ENCODE measurements at regions not wholly inside any gene's neighbourhood (a gene's known extent, or its start where the extent isn't known, plus 50 kb on each side); places are given as distances from the start of the nearest gene placed in this dataset.
A peak's percentile ranks its signal among the peaks of the same experiment; 100 is the strongest.

DNA sequence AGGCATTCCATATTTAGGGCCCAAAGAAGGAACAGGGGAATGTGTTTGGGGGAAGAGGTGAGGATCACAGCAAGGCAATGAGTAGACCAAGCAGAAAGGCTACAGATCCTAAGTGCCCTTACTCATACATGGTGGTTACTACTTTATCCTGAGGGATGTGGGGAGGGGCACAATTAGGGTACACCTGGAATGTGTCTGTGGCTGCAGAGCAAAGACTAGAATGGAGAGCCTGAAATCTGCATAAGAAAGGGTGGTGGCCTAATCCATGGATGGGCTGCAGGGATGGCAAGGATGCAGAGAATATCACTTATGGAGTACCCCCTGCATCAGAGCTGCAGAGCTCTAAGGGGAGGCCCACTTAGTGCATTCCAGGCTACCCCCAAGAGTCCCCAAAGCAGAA lies 352.6 kb upstream of the TRPC7 start (continued):
- TF ChIP-seq, protein P1, sequence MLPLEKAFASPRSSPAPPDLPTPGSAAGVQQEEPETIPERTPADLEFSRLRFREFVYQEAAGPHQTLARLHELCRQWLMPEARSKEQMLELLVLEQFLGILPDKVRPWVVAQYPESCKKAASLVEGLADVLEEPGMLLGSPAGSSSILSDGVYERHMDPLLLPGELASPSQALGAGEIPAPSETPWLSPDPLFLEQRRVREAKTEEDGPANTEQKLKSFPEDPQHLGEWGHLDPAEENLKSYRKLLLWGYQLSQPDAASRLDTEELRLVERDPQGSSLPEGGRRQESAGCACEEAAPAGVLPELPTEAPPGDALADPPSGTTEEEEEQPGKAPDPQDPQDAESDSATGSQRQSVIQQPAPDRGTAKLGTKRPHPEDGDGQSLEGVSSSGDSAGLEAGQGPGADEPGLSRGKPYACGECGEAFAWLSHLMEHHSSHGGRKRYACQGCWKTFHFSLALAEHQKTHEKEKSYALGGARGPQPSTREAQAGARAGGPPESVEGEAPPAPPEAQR (tag by site-specific recombination; IDR thresholded peaks at IDR 0.05), result no peak
- TF ChIP-seq INSM2 (tag by site-specific recombination; IDR thresholded peaks at IDR 0.05), result no peak
- TF ChIP-seq GLIS1 (tag by site-specific recombination; IDR thresholded peaks at IDR 0.05), result no peak
- TF ChIP-seq ZNF707 (tag by site-specific recombination; IDR thresholded peaks at IDR 0.05), result no peak
- no peak for TF ChIP-seq ZSCAN16 (tag by site-specific recombination; IDR thresholded peaks at IDR 0.05)
- TF ChIP-seq, protein P2, sequence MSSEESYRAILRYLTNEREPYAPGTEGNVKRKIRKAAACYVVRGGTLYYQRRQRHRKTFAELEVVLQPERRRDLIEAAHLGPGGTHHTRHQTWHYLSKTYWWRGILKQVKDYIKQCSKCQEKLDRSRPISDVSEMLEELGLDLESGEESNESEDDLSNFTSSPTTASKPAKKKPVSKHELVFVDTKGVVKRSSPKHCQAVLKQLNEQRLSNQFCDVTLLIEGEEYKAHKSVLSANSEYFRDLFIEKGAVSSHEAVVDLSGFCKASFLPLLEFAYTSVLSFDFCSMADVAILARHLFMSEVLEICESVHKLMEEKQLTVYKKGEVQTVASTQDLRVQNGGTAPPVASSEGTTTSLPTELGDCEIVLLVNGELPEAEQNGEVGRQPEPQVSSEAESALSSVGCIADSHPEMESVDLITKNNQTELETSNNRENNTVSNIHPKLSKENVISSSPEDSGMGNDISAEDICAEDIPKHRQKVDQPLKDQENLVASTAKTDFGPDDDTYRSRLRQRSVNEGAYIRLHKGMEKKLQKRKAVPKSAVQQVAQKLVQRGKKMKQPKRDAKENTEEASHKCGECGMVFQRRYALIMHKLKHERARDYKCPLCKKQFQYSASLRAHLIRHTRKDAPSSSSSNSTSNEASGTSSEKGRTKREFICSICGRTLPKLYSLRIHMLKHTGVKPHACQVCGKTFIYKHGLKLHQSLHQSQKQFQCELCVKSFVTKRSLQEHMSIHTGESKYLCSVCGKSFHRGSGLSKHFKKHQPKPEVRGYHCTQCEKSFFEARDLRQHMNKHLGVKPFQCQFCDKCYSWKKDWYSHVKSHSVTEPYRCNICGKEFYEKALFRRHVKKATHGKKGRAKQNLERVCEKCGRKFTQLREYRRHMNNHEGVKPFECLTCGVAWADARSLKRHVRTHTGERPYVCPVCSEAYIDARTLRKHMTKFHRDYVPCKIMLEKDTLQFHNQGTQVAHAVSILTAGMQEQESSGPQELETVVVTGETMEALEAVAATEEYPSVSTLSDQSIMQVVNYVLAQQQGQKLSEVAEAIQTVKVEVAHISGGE (tag by site-specific recombination; conservative IDR thresholded peaks at IDR 0.05; ENCODE audit: low read depth), result no peak
- TF ChIP-seq, protein P3, sequence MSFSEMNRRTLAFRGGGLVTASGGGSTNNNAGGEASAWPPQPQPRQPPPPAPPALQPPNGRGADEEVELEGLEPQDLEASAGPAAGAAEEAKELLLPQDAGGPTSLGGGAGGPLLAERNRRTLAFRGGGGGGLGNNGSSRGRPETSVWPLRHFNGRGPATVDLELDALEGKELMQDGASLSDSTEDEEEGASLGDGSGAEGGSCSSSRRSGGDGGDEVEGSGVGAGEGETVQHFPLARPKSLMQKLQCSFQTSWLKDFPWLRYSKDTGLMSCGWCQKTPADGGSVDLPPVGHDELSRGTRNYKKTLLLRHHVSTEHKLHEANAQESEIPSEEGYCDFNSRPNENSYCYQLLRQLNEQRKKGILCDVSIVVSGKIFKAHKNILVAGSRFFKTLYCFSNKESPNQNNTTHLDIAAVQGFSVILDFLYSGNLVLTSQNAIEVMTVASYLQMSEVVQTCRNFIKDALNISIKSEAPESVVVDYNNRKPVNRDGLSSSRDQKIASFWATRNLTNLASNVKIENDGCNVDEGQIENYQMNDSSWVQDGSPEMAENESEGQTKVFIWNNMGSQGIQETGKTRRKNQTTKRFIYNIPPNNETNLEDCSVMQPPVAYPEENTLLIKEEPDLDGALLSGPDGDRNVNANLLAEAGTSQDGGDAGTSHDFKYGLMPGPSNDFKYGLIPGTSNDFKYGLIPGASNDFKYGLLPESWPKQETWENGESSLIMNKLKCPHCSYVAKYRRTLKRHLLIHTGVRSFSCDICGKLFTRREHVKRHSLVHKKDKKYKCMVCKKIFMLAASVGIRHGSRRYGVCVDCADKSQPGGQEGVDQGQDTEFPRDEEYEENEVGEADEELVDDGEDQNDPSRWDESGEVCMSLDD (tag by site-specific recombination; IDR thresholded peaks at IDR 0.05), result no peak
- no peak for TF ChIP-seq EGR2 (tag by site-specific recombination; IDR thresholded peaks at IDR 0.05; ENCODE audit: low read depth)
- no peak for TF ChIP-seq ZNF211 (tag by site-specific recombination; IDR thresholded peaks at IDR 0.05; ENCODE audit: low read depth)
- no peak for TF ChIP-seq ZNF114 (tag by site-specific recombination; IDR thresholded peaks at IDR 0.05)

DNA sequence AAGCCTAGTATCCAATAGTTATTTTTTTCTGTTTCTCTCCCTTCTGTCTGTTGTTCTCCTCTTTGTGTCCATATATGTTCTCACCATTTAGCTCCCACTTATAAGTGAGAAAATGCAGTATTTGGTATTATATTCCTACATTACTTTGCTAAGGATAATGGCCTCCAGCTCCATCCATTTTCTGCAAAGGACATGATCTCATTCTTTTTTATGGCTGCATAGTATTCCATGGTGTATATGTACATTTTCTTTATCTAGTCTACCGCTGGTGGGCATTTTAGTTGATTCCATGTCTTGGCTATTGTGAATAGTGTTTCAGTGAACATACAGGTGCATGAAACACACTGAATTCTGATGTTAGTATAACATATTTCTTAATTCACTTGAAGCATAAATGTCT lies 348.9 kb upstream of the TRPC7 start:
- POLR2A ChIA-PET, result no interaction called here
- no peaks in the 10 kb centered on the region for H3K9me3 ChIP-seq (ENCODE audit: control insufficient read depth, insufficient read depth, low read depth, low read length)
- CTCF ChIA-PET, result interaction anchor here (0.5 kb wide), 1 partner anchor 68 kb away, joined by 6 read pairs; no protein-coding TSS in a partner anchor
- peak; percentile 86 for TF ChIP-seq ZNF146 (tag by site-specific recombination; IDR thresholded peaks at IDR 0.05)
- TF ChIP-seq ZNF280D (tag by site-specific recombination; IDR thresholded peaks at IDR 0.05), result no peak
- TF ChIP-seq ZNF140 (tag by site-specific recombination; IDR thresholded peaks at IDR 0.05), result no peak
- no peak for TF ChIP-seq MYNN (tag by site-specific recombination; IDR thresholded peaks at IDR 0.05; ENCODE audit: borderline replicate concordance)
- H3K27ac ChIP-seq (ENCODE audit: extremely low read depth, low read depth, low read length), result no peak overlapping the region
- no peaks in the 10 kb centered on the region for H3K4me1 ChIP-seq (ENCODE audit: control insufficient read depth, insufficient read depth, low read length)
- H3K36me3 ChIP-seq (ENCODE audit: control insufficient read depth in 2 of 2, insufficient read depth in 1 of 2, low read length in 2 of 2), result no peaks in the 10 kb centered on the region
- no peak overlapping the region for H3K4me3 ChIP-seq (ENCODE audit: low read depth, low read length)

Data from HEK293 (cell line).